ENCODE measurements at regions not wholly inside any gene's neighbourhood (a gene's known extent, or its start where the extent isn't known, plus 50 kb on each side); places are given as distances from the start of the nearest gene placed in this dataset.

DNA sequence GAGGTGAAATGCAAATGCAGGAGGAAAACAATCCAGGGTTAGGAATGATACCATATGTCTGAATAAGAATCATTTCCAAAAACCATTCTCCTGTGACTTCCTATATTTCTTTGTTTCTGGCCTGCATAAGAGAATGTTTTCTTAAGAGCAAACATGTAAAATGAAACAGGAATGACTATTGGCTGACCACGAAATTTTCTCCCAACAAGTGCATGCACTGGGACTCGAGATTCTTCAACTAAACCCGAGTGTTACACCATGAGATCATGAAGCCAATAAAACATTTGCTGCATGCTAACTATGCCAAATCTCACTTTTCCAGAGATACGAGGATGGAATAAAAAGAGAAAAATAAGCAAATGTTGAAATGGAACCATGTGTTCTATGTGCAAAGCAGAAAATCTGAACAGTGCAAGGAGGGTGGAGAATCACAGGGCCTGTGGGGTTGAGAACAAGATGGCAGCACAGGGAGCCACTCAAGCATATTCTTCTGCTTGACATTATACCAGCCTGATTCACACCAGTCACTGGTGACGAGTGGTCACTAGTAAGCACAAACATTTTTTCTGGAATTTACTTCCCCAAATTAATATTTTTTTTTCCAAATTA, 212.2 kb upstream of the FOXA2 start:
- no peak for DNase-seq (ENCODE audit: low spot score)
- H3K27ac ChIP-seq (ENCODE audit: low read depth in 1 of 2, low read length in 2 of 2): no peak overlapping the region
- no peaks in the 10 kb centered on the region for H3K4me1 ChIP-seq (ENCODE audit: control insufficient read depth in 4 of 4, insufficient read depth in 4 of 4, low read length in 3 of 4)
- TF ChIP-seq NR2F2 (IDR thresholded peaks at IDR 0.05) (no peak), YY1 (IDR thresholded peaks at IDR 0.05) (no peak)
- no peaks in the 10 kb centered on the region for H3K36me3 ChIP-seq (ENCODE audit: control insufficient read depth in 4 of 4, insufficient read depth in 3 of 4, low read depth in 1 of 4, low read length in 3 of 4)
- peaks cover 0 to 6% (median under 1%) of the 10 kb centered on the region in 4 donors for H3K27me3 ChIP-seq (ENCODE audit: control insufficient read depth in 4 of 4, insufficient read depth in 4 of 4, low read length in 3 of 4)
- H3K9ac ChIP-seq (ENCODE audit: low read depth in 1 of 2, low read length in 2 of 2): no peak overlapping the region
- H3K9me3 ChIP-seq (ENCODE audit: control insufficient read depth in 4 of 4, low read length in 3 of 4): no peaks in the 10 kb centered on the region
- H3K4me3 ChIP-seq (ENCODE audit: low read depth in 1 of 3, low read length in 3 of 3): no peak overlapping the region
- WGBS: 68% methylated on average over 5 of the region's 5 CpGs

- no peaks in the 10 kb centered on the region for H3K36me3 ChIP-seq (ENCODE audit: control insufficient read depth in 4 of 4, insufficient read depth in 3 of 4, low read depth in 1 of 4, low read length in 3 of 4)
- no peak overlapping the region for H3K4me3 ChIP-seq (ENCODE audit: low read depth in 1 of 3, low read length in 3 of 3)
- WGBS: 75% methylated on average over 3 of the region's 3 CpGs
- H3K9me3 ChIP-seq (ENCODE audit: control insufficient read depth in 4 of 4, low read length in 3 of 4): no peaks in the 10 kb centered on the region
- H3K9ac ChIP-seq (ENCODE audit: low read depth in 1 of 2, low read length in 2 of 2): no peak overlapping the region
- H3K4me1 ChIP-seq (ENCODE audit: control insufficient read depth in 4 of 4, insufficient read depth in 4 of 4, low read length in 3 of 4): no peaks in the 10 kb centered on the region
- no peak overlapping the region for H3K27ac ChIP-seq (ENCODE audit: low read depth in 1 of 2, low read length in 2 of 2)
- TF ChIP-seq TAF1 (conservative IDR thresholded peaks at IDR 0.05) (no peak), SP1 (IDR thresholded peaks at IDR 0.05) (no peak), HNF4G (IDR thresholded peaks at IDR 0.05) (no peak), FOXA2 (IDR thresholded peaks at IDR 0.05) (no peak), GABPA (IDR thresholded peaks at IDR 0.05 in 1 of 2, conservative IDR thresholded peaks at IDR 0.05 in 1 of 2) (no peak), JUND (IDR thresholded peaks at IDR 0.05) (no peak), NR2F2 (IDR thresholded peaks at IDR 0.05) (no peak), ZBTB33 (IDR thresholded peaks at IDR 0.05) (no peak), CTCF (IDR thresholded peaks at IDR 0.05; ENCODE audit: low read depth, low read length, missing input control) (no peak), FOXA1 (IDR thresholded peaks at IDR 0.05) (no peak), EGR1 (IDR thresholded peaks at IDR 0.05; ENCODE audit: low read depth in 2 of 2) (no peak), HNF4A (conservative IDR thresholded peaks at IDR 0.05) (no peak), YY1 (IDR thresholded peaks at IDR 0.05) (no peak), RAD21 (IDR thresholded peaks at IDR 0.05) (no peak)
- TF ChIP-seq, protein P1, sequence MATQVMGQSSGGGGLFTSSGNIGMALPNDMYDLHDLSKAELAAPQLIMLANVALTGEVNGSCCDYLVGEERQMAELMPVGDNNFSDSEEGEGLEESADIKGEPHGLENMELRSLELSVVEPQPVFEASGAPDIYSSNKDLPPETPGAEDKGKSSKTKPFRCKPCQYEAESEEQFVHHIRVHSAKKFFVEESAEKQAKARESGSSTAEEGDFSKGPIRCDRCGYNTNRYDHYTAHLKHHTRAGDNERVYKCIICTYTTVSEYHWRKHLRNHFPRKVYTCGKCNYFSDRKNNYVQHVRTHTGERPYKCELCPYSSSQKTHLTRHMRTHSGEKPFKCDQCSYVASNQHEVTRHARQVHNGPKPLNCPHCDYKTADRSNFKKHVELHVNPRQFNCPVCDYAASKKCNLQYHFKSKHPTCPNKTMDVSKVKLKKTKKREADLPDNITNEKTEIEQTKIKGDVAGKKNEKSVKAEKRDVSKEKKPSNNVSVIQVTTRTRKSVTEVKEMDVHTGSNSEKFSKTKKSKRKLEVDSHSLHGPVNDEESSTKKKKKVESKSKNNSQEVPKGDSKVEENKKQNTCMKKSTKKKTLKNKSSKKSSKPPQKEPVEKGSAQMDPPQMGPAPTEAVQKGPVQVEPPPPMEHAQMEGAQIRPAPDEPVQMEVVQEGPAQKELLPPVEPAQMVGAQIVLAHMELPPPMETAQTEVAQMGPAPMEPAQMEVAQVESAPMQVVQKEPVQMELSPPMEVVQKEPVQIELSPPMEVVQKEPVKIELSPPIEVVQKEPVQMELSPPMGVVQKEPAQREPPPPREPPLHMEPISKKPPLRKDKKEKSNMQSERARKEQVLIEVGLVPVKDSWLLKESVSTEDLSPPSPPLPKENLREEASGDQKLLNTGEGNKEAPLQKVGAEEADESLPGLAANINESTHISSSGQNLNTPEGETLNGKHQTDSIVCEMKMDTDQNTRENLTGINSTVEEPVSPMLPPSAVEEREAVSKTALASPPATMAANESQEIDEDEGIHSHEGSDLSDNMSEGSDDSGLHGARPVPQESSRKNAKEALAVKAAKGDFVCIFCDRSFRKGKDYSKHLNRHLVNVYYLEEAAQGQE (IDR thresholded peaks at IDR 0.05): no peak
- DNase-seq (ENCODE audit: low spot score): no peak
- H3K27me3 ChIP-seq (ENCODE audit: control insufficient read depth in 4 of 4, insufficient read depth in 4 of 4, low read length in 3 of 4): peaks cover 0 to 6% (median under 1%) of the 10 kb centered on the region in 4 donors
These were observed 212.7 kb upstream of the FOXA2 start for GRCh38 chr20:22797103-22797502.
